ENCODE measurements at regions not wholly inside any gene's neighbourhood (a gene's known extent, or its start where the extent isn't known, plus 50 kb on each side); places are given as distances from the start of the nearest gene placed in this dataset.

DNA sequence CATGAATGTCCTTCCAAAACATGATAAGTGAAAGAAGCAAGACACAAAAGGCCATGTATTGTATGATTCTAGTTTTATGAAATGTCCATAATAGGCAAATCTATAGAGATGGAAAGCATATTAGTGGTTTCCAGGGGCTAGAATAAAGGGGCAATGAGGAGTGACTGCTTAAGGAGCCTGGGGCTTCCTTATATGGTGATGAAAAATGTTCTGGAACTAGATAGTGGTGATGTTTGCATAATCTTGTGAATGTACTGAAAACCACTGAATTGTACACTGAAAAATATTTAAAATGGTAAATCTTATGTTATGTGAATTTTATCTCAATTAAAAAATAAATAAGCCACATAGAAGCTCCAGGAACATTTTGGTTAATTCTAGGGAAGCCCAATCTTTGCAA is 144.4 kb upstream of the ANKRD55 start:
- TF ChIP-seq, protein P1, sequence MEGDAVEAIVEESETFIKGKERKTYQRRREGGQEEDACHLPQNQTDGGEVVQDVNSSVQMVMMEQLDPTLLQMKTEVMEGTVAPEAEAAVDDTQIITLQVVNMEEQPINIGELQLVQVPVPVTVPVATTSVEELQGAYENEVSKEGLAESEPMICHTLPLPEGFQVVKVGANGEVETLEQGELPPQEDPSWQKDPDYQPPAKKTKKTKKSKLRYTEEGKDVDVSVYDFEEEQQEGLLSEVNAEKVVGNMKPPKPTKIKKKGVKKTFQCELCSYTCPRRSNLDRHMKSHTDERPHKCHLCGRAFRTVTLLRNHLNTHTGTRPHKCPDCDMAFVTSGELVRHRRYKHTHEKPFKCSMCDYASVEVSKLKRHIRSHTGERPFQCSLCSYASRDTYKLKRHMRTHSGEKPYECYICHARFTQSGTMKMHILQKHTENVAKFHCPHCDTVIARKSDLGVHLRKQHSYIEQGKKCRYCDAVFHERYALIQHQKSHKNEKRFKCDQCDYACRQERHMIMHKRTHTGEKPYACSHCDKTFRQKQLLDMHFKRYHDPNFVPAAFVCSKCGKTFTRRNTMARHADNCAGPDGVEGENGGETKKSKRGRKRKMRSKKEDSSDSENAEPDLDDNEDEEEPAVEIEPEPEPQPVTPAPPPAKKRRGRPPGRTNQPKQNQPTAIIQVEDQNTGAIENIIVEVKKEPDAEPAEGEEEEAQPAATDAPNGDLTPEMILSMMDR (IDR thresholded peaks at IDR 0.05; ENCODE audit: insufficient read depth, low read length), result no peak
- no peak for TF ChIP-seq POLR2AphosphoS5 (IDR thresholded peaks at IDR 0.05; ENCODE audit: low read depth)

All from HL-60 (cell line).